ENCODE measurements at regions not wholly inside any gene's neighbourhood (a gene's known extent, or its start where the extent isn't known, plus 50 kb on each side); places are given as distances from the start of the nearest gene placed in this dataset.
A peak's percentile ranks its signal among the peaks of the same experiment; 100 is the strongest.

GRCh38 chr1:221165839-221166500 lies 286.7 kb downstream of the HLX start:
- TF ChIP-seq PATZ1 (CRISPR knock-in tag; IDR thresholded peaks at IDR 0.05; ENCODE audit: borderline replicate concordance) (no peak), CREB5 (CRISPR knock-in tag; IDR thresholded peaks at IDR 0.05; ENCODE audit: low read depth) (no peak), CSDC2 (CRISPR knock-in tag; IDR thresholded peaks at IDR 0.05) (no peak), ZC3H10 (CRISPR knock-in tag; IDR thresholded peaks at IDR 0.05) (peak; percentile 85), ZNF8 (CRISPR knock-in tag; IDR thresholded peaks at IDR 0.05) (no peak), ARNTL (CRISPR knock-in tag; IDR thresholded peaks at IDR 0.05; ENCODE audit: borderline replicate concordance, low read depth) (no peak), ZFP30 (CRISPR knock-in tag; IDR thresholded peaks at IDR 0.05) (no peak), RARB (CRISPR knock-in tag; IDR thresholded peaks at IDR 0.05) (peak; percentile 53; the same call in 1 of the 2 replicates), TOX (CRISPR knock-in tag; IDR thresholded peaks at IDR 0.05; ENCODE audit: borderline replicate concordance) (peak; percentile 87), CSRNP3 (CRISPR knock-in tag; IDR thresholded peaks at IDR 0.05) (no peak), ISL1 (CRISPR knock-in tag; IDR thresholded peaks at IDR 0.05) (no peak), TSHZ2 (CRISPR knock-in tag; IDR thresholded peaks at IDR 0.05) (no peak), POU6F1 (CRISPR knock-in tag; IDR thresholded peaks at IDR 0.05; ENCODE audit: borderline replicate concordance, low read depth) (peak; percentile 30; the same call in 1 of the 2 replicates), ZNF565 (CRISPR knock-in tag; conservative IDR thresholded peaks at IDR 0.05; ENCODE audit: low read depth) (no peak)
